AG04449 (cell line): ENCODE measurements at regions not wholly inside any gene's neighbourhood (a gene's known extent, or its start where the extent isn't known, plus 50 kb on each side); places are given as distances from the start of the nearest gene placed in this dataset.

Experiments used
- CTCF ChIA-PET: fragments of 350-600 bp; formaldehyde crosslinking; extraction: SDS; loops from one replicate; lab custom pipeline; 2021; ENCODE audit warnings: antibody characterized with exemption; lab: Yijun Ruan, JAX
- POLR2A ChIA-PET: fragments of 400-600, 350-600 bp; formaldehyde crosslinking; extraction: SDS; loops from one replicate; lab custom pipeline; 2020; ENCODE audit warnings: antibody characterized with exemption, inconsistent platforms; lab: Yijun Ruan, JAX
- DNase-seq: peaks from one replicate; pipeline ENCODE4 v3.0.0-alpha.2; 2010; ENCODE audit warnings: low read depth, low spot score
- H3K4me3 ChIP-seq: 2 replicates; pipeline ENCODE4 v1.5.1; 2011; ENCODE audit warnings: low read depth, mild to moderate bottlenecking, control low read depth, low read length
- CTCF ChIP-seq: IDR thresholded peaks from one replicate; pipeline ENCODE4 v1.5.1; 2011; ENCODE audit warnings: mild to moderate bottlenecking, moderate library complexity, low read length, control low read depth, inconsistent platforms; ENCODE audit not compliant: insufficient read depth; ENCODE audit errors: missing control alignments

GRCh38 chr22:47807506-47807905, 1045.1 kb downstream of the TBC1D22A start:
- DNase-seq: no peak
- ChIA-PET CTCF (no interaction called here), POLR2A (no interaction called here)
- TF ChIP-seq CTCF: no peak
- no peak overlapping the region for H3K4me3 ChIP-seq

DNA sequence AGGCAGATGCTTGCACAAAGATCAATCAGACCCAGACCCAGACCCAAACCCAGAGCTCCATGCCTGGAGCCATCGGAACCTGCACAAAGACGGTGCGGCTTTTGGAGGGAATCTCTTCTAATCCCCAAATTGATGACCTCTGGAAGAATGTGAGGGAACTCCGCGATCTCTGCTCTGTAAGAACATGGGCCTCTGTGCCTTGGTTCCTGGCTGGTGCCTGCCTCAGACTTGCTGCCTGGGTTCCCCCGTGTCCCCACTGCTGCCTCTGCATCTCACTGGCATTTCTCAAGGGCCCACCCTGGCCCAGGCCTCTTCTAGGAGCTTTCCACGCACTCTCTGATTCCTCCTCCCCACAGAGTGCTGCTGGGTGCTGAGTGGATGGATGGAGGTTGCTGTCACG, 1044.4 kb downstream of the TBC1D22A start:
- CTCF ChIA-PET: no interaction called here
- no peak overlapping the region for H3K4me3 ChIP-seq
- no peak for DNase-seq
- TF ChIP-seq CTCF: no peak
- POLR2A ChIA-PET: no interaction called here

- ChIA-PET CTCF (no interaction called here), POLR2A (no interaction called here)
- no peak for TF ChIP-seq CTCF
- H3K4me3 ChIP-seq: no peak overlapping the region
- no peak for DNase-seq
Measured at GRCh38 chr22:47805394-47805935, 1043.0 kb downstream of the TBC1D22A start.

DNA sequence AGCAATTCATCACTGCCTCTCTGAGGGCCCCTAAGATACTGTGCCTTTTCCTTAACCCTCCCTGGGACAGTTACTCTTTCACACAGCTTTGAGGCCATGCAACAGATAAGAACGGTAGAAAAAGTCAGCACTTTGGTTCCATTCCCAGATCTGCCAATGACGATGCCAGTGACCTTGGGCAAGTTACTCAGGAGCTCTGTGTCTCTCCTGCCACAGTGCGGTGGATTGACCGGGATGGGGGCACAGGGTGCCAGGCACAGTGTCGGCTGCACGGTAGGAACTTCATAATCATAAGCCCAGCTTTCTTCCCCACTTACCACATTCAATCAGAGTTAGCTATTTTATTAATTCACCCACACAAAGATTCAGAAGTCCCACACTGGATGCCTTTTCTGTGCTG, 1041.8 kb downstream of the TBC1D22A start:
- DNase-seq: no peak
- H3K4me3 ChIP-seq: no peak overlapping the region
- ChIA-PET CTCF (no interaction called here), POLR2A (no interaction called here)
- TF ChIP-seq CTCF: no peak

GRCh38 chr22:47802421-47802820, 1040.0 kb downstream of the TBC1D22A start:
- CTCF ChIA-PET: no interaction called here
- POLR2A ChIA-PET: no interaction called here

GRCh38 chr22:47801541-47802245, 1039.2 kb downstream of the TBC1D22A start:
- POLR2A ChIA-PET: no interaction called here
- TF ChIP-seq CTCF: no peak
- no peak for DNase-seq
- CTCF ChIA-PET: no interaction called here
- H3K4me3 ChIP-seq: no peak overlapping the region

More at GRCh38 chr22:47802421-47802820, 1040.0 kb downstream of the TBC1D22A start:
- no peak for TF ChIP-seq CTCF
- H3K4me3 ChIP-seq: no peak overlapping the region
- DNase-seq: no peak
